Keratinocyte (primary cell): ENCODE measurements at regions not wholly inside any gene's neighbourhood (a gene's known extent, or its start where the extent isn't known, plus 50 kb on each side); places are given as distances from the start of the nearest gene placed in this dataset.

Experiments used
- EZH2 ChIP-seq: IDR thresholded peaks from one replicate; pipeline ENCODE4 v1.6.1; 2012; ENCODE audit warnings: inconsistent platforms, mild to moderate bottlenecking, low read length, moderate library complexity
- TF ChIP-seq, protein P1 (sequence below), 3 experiments: IDR thresholded peaks in 1 of 3; conservative IDR thresholded peaks in 1 of 3; optimal IDR thresholded peaks in 1 of 3; 2 replicates in 2 of 3; 3 replicates in 1 of 3; pipeline versions ENCODE3 to v1.5.1; 2011; ENCODE audit warnings: low read length in 3 of 3, mild to moderate bottlenecking in 3 of 3, moderate library complexity in 2 of 3, control low read depth in 1 of 3, inconsistent platforms in 1 of 3; ENCODE audit not compliant: insufficient read depth in 2 of 3; ENCODE audit errors: extremely low read depth in 1 of 3

DNA sequence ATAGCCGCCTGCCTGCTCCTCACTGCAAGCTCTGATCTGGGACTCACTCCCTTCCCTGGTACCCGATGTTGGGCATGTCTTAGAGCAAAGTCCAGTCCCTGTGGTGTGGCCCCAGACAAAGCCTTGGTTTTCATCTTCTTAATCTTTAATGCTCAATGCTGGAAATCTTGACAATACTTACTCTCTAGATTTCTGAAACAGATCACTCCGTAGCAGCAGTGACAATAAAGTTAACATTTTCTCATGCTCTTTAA, 260.2 kb upstream of the IRX2 start:
- TF ChIP-seq, protein P1, sequence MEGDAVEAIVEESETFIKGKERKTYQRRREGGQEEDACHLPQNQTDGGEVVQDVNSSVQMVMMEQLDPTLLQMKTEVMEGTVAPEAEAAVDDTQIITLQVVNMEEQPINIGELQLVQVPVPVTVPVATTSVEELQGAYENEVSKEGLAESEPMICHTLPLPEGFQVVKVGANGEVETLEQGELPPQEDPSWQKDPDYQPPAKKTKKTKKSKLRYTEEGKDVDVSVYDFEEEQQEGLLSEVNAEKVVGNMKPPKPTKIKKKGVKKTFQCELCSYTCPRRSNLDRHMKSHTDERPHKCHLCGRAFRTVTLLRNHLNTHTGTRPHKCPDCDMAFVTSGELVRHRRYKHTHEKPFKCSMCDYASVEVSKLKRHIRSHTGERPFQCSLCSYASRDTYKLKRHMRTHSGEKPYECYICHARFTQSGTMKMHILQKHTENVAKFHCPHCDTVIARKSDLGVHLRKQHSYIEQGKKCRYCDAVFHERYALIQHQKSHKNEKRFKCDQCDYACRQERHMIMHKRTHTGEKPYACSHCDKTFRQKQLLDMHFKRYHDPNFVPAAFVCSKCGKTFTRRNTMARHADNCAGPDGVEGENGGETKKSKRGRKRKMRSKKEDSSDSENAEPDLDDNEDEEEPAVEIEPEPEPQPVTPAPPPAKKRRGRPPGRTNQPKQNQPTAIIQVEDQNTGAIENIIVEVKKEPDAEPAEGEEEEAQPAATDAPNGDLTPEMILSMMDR (optimal IDR thresholded peaks at IDR 0.05 in 1 of 3, IDR thresholded peaks at IDR 0.05 in 1 of 3, conservative IDR thresholded peaks at IDR 0.05 in 1 of 3; ENCODE audit: extremely low read depth in 1 of 3, insufficient read depth in 2 of 3, low read length in 3 of 3) = no peak
- TF ChIP-seq EZH2 = no peak
